ENCODE measurements at regions not wholly inside any gene's neighbourhood (a gene's known extent, or its start where the extent isn't known, plus 50 kb on each side); places are given as distances from the start of the nearest gene placed in this dataset.

DNA sequence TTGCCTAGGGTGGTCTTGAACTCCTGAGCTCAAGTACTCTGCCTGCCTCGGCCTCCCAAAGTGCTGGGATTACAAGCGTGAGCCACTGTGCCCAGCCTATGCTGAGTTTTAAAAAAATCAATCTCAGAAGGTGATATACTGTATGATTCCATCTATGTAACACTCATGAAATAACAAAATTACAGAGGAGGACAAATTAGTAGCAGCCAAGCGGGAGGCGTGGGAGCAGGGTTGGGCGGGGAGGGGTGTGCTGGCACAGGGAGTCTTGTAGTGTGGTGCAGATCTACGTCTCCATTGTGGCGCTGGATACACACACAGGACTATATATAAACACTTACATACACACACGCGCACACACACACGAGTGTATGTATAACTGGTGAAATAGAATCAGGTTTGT is 80.6 kb upstream of the LINGO1 start:
- no peak for DNase-seq (ENCODE audit: low read depth, low spot score)
- H3K4me3 ChIP-seq (ENCODE audit: low read length): no peak overlapping the region

DNA sequence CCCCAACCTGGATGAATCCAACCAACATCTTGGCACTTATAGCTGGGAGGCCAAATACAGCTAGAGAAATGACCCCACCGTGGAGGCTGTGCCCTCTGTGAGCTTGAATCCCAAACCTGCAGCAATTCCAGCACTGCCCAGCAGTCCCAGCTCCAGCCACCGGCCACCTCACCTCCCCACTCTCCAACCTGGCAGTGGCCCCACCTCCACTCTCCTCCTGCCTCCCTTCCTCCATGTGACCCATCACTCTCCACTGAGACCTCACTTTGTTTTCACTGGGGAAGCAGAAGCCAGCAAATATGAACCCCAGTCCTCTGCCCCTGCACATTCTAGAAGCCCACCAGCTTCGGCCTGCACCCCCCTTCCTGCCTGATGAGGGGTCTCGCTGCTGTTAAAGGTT is 79.7 kb upstream of the LINGO1 start:
- no peak overlapping the region for H3K4me3 ChIP-seq (ENCODE audit: low read length)
- DNase-seq (ENCODE audit: low read depth, low spot score): no peak

DNA sequence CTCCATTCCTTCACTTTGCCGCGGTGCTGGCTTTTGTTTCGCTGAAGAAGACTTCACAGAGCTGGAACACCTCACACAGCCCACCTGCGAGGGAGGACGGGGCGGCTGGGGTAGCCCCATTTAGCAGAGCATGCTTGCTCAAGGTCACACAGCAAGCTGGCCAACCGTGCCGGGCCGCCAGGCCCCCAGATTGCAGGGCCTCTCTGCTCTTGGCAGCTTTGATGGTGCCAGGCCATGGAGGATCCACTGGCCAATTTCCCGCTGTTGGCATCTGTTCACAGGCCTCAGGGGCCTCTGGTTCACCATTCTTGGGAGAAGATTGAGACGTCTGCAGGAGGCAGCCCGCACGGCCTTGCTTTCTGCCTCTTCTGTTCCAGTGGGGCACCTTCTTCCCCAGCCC is 77.9 kb upstream of the LINGO1 start:
- no peak for DNase-seq (ENCODE audit: low read depth, low spot score)
- no peak overlapping the region for H3K4me3 ChIP-seq (ENCODE audit: low read length)

DNA sequence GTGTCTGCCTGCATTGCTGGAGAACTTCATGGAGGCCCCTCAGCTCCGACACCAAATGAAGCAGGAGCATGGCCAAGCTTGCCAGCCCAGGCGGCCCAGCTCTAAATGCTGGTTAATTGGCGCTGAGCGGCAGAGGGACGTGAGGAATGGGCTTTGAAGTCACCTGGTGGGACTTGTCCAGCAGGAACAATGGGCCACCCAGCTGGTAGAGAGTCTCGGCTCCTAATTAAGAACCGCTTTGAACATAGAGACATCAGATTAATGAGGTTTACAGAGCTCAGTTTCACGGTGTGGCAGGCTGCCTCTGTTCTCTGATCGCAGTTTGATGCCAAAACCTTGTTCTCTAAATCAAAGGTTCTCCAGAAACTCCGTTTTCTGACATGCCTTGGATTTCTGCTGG is 77.5 kb upstream of the LINGO1 start:
- DNase-seq (ENCODE audit: low read depth, low spot score): no peak
- no peak overlapping the region for H3K4me3 ChIP-seq (ENCODE audit: low read length)

DNA sequence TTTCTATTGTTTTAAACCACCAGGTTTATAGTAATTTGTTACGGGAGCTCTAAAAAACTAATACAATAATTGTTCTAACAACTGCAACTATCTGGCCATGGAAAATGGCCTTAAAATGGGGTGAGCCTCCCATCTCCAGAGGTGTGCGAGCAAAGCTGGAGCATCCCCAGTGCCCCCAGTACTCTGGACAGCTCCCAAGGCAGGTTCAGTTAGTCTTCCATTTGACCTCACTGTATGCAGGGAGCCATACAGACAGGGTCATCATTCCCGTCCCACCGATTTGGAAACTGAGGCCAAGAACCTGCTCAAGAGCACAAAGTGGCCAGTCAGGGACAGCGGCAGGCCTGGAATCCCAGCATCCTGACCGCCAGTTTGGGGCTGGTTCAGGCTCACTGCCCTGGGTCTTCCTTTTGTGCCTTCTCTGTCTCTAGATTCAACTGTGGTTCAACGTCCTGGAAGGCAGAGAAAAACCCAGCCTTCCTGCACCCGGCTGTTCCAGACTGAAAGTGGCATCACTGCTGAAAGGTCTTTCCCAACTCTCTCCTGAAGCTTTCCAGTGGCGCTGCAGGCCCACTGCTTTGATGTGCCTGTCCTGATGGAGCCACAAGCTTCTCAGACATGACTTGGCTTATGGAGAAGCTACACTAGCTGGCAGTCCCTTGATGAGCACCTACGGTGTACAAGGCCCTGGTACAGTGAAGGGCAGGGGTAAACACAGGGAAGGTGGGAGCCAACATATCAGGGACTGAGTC is 76.6 kb upstream of the LINGO1 start:
- no peak for DNase-seq (ENCODE audit: low read depth, low spot score)
- H3K4me3 ChIP-seq (ENCODE audit: low read length): no peak overlapping the region

DNA sequence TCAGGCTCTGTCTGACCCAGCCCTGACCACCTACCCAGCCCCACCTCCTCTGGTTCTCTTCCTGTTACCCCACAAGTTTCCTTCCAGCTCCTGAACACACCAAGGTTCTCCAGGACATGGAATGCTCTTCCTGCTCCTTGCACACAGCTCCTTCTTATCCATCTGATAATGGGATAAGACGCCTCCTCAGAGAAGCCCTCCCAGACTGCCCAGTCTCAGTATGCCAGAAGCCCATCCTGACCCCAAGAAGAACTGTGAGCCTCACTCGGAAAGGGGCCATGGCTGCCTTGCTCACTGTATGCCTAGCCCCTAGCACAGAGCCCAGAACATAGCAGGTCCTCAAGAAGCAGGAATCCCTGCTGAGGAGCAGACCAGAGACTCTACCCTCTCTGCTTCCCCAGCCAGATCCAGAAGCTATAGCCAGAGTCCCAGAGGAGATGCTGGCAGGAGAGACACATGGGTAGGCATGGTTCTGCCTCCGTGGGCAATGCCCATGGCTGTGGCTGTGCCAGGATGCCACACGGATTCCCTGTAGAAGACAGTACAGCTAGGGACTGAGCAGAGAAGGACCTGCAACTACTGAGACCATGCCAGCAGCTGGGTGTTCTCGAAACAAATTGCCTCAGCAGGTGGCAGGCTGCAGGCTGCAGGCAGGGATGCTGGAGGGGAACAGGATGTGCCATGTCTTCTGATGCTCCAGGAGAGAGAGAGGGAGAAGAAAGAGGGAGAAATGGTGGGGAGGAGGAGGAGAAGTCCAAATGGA is 74.0 kb upstream of the LINGO1 start:
- no peak overlapping the region for H3K4me3 ChIP-seq (ENCODE audit: low read length)
- no peak for DNase-seq (ENCODE audit: low read depth, low spot score)

DNA sequence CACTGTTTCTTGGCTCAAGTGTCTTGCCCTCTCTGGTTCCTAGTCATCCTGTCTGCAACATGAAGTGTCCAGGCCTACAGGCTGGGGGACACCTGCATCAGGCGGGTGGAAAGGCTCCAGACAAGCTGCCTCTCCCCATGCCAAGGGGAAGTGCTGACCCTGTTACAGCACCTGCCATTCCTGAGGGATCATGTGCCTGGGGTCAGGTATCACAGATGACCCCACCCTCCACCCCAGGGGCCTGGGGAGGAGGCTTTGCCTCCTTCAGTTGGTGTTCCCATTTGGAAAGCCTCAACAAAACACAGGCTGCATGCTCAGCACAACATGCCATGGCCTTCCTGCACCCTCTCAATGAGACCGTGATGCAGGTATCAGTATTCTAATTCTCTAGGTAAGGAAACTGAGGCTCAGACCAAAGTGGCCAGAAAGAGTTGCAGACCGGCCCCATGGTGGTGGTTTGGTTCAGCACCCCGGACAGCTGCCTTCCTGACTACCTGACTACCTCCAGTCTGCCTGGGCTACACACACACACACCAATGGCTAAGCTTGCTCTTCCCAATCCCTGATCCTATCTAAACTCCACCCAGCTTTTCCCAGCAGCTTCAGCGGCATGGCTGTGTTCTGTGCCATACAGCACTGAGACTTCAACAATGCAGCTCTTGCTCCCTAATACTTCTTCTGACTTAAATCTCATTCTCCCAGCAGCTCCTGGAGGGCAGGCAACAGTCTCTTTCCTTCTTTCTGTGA is 69.7 kb upstream of the LINGO1 start:
- no peak overlapping the region for H3K4me3 ChIP-seq (ENCODE audit: low read length)
- peak; percentile 4 for DNase-seq (ENCODE audit: low read depth, low spot score)

DNA sequence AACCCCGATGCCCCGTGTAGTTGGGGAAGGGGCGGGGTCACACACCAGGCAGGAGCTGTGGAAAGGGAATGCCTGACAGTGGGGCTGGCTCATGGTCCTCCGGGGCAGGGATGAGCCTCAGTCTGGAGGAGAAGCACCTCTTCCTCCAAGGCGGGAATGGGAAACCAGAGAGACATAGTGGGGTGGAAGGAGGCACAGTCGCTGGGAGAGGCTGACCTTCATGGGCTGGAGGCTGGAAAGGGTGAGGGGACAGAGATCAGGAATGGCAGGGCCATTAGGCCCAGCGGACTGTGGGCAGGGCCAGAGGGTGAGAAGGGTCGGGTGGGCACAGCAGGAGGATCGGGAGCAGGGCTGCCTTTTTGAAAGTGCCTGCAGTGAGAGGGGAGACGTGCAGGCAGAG is 65.8 kb upstream of the LINGO1 start:
- DNase-seq (ENCODE audit: low read depth, low spot score): no peak
- no peak overlapping the region for H3K4me3 ChIP-seq (ENCODE audit: low read length)

DNA sequence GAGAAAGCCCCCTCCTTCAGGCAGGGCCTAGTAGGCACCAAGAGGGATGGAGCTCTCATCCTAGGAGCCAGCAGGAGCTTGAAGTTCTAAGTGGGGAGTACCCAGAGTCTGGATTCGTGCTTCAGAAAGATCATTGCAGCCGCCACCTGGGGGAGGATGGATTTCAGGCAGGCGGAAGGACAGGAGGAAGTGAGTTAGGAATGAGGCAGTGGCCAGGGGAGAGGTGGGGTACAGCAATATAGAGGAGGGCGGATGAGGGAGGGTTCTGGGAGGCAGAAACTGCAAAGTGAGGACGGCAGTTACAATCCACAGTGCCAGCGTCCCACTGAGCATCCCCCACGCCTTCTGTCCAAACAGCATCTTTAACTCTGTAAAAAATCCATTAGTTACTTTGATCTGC is 65.2 kb upstream of the LINGO1 start:
- no peak for DNase-seq (ENCODE audit: low read depth, low spot score)

DNA sequence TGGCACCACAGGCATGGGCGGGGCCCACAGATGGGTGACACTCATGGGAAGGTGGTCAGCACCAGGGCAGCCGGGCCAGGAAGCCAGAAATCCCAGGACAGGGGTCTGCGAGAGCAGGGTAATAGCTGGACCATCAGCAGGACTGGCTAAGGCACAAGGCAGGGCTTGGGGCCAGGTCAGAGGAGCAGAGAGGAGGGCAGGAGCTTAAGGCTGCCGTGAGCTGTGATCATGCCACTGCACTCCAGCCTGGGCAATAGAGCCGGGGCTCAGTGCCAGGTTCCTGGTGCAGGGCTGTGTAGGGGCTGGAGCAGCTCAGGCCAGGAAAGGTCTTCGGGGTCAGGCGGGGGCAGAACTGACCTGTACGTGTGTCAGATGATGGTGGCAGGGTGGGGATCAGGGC is 64.2 kb upstream of the LINGO1 start:
- DNase-seq (ENCODE audit: low read depth, low spot score): no peak
- H3K4me3 ChIP-seq (ENCODE audit: low read length): no peak overlapping the region

More for the DNA sequence above, 65.2 kb upstream of the LINGO1 start:
- H3K4me3 ChIP-seq (ENCODE audit: low read length): no peak overlapping the region

DNA sequence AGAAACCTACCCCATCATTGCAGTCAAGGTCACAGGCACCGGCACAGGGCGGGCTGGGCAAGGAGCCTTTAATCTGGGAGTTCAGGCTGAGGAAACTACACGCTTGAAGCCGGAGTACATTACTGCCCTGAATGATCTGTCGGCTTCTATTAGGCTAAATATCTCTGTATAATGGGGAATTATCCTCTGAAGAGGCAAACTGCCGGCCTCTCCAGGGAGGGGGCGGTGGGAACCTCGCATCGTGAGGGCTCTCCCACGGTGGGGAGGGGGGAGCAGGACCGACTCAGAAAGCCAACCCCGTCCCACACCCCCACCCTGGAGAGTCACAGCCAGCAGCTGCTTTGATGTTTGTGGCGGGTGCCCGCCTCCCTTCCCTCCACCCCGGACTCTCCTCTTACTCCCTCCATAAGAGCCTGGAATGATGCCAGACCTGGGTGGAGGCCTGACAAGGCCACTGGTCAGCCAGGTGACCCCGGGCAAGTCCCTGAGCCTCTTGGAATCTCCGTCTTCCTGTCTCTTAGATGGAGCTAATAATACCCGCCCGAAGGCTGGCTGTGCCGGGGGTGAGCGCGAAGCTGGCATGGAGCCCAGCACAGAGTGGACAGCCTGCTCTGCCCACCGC is 63.4 kb upstream of the LINGO1 start:
- no peak for DNase-seq (ENCODE audit: low read depth, low spot score)
- H3K4me3 ChIP-seq (ENCODE audit: low read length): no peak overlapping the region

DNA sequence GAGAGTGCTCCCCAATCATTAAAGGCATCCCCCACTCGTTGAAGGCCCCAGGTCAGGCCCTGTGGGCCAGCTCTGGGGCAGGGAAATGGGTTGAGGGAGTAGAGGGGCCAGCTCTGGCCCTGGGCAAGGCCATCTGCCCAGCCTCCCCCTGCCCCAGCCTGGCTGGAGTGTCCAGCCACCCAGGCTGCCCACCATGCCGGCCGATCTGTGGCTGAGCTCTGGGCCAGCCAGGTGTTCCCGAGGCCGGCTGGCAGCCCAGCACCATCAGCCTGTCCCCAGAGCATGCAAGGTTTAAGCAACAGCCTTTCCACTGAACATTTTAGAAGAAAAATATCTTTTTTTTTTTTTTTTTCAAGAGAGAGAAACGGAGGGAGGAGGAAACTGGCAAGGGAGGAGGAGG is 62.8 kb upstream of the LINGO1 start:
- DNase-seq (ENCODE audit: low read depth, low spot score): no peak
- no peak overlapping the region for H3K4me3 ChIP-seq (ENCODE audit: low read length)

DNA sequence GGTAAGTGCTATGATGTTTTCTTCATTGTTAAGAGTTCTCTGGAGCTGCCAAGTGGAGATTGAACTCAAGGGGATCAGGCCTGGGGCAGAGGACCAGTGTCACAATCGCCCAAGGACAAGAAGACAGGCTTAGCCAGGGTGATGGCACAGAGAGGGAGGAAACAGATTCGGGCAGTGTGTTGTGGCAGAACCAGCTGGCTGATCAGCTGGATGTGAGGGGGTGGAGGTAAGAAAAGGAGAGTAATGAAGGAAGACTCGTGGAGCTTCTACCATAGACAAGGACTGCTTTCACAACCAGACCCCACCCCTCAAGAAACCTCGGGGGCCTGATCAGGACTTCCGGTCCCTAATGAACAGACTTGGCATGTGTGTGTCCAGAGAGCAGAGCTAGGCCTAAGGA is 60.9 kb upstream of the LINGO1 start:
- no peak for DNase-seq (ENCODE audit: low read depth, low spot score)
- H3K4me3 ChIP-seq (ENCODE audit: low read length): no peak overlapping the region

DNA sequence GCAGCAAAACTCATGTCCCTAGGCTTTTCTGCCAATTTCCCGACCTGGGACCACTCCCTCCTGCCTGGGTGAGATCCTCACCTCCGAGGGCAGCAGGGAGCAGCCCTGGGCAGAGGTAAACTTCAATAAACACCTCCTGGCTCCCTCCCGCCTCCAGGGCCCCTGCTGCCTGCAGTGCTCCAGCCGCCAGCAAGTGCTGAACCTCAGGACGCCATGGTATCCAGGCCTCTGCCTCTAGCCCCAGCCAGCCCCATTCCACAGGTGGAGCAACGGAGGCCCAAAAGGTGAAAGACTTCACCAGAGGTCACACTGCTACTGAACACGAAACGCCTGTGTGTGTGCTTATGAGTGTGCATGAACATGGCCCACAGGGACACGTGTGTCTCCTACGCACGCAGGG is 59.9 kb upstream of the LINGO1 start:
- no peak overlapping the region for H3K4me3 ChIP-seq (ENCODE audit: low read length)
- DNase-seq (ENCODE audit: low read depth, low spot score): no peak

DNA sequence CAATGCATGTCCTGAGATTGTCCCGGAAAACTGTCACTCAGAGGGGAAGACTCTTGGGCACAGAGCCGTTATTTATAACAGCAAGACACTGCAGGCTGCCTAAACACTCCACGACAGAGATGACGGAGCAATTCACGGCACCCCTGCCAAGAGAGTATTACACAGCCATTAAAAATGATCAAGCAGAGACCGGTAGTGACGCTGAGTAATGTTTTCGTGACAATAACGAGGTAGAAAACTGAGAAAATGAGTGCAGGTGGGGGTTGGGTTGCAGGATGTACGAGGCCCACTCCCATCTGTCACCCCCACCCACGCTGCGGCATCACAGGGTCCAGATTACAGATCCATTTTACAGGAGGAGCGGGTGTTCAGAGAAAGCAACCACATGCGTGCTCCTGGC is 58.9 kb upstream of the LINGO1 start:
- H3K4me3 ChIP-seq (ENCODE audit: low read length): no peak overlapping the region
- DNase-seq (ENCODE audit: low read depth, low spot score): no peak

DNA sequence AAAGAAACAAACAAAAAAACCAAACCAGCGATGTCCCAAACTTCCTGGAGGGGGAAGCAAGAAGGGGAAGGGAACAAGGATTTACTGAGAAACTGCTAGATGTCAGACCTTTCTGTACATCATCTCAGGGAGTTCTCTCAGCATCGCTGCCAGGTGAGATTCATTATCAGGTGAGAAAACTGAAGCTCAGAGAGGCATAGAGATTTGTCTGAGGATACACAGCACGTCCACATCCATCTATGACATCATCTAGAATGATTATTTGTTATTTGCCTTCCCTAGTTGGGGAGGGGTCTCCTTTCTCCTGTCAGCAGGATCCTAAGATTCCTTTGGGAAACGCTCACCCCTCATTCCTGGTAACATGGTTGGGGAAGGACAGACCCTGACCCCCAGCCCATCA is 57.1 kb upstream of the LINGO1 start:
- H3K4me3 ChIP-seq (ENCODE audit: low read length): no peak overlapping the region
- DNase-seq (ENCODE audit: low read depth, low spot score): no peak

DNA sequence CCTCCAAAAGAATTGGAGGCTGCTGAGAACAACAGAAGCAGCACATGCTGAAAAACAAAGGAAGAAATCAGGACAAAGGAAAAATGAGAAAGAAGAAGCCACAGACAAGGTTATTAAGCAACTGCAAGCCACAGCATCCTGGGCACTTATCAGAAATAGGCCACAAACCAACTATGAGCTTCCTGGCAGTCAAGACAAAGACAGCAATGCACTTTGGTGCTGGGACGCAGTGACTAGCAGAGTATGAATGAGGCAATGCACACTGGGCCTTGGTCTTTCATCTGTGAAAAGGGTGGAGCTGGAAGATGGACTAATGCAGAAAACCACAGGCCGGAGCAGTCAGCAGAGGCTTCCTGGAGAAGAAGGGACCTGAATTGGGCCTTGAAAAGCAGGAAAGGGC is 56.0 kb upstream of the LINGO1 start:
- no peak for DNase-seq (ENCODE audit: low read depth, low spot score)
- H3K4me3 ChIP-seq (ENCODE audit: low read length): no peak overlapping the region

DNA sequence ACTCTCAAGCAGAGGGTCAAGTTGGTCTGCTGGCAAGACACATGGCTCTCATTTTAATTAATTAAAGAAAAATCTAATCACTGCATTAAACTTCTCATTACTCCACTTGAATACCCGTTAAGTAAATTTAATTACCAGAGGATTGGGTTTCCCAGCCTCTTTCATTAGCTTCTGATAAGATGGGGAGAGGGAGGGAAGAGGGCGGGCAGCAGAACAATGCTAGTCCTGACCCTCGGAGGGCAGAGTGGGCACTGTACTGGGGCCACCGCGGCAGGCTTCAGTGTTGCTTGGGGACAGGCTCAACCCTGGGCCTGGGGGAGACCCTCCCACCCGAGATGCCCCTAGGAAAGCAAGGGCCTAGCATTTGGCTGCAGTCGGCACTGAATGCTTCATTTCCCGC is 55.6 kb upstream of the LINGO1 start:
- H3K4me3 ChIP-seq (ENCODE audit: low read length): no peak overlapping the region
- no peak for DNase-seq (ENCODE audit: low read depth, low spot score)

DNA sequence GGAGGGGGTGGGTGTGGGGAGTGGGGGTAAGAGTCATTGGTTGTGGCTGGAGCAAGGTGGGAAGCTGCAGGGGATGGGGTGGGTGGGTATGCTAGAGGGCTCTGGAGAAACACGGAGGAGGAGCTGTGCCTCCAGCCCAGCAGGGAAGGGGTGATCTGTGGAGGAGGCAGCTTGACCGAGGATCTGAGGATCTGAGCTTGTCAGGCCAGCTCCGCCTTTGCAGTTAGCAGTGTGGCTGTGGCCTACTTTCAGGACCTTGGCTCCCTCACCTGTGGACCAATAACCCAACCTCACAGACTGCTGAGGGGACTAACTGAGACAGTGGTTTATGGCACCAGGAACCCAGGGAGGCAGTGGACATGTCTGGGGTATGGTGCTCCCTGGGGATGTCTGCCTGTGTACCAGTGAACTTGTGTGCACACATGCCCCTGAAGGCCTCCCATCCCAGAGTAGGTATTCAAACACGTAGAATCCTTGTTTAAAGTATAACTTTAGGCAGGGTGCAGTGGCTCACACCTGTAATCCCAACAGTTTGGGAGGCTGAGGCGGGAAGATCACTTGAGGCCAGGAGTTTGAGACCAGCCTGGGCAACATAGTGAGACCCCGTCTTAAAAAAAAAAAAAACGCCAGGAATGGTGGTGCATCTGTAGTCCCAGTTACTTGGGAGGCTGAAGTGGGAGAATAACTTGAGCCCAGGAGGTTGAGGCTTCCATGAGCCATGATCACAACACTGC is 52.5 kb upstream of the LINGO1 start:
- DNase-seq (ENCODE audit: low read depth, low spot score): no peak
- H3K4me3 ChIP-seq (ENCODE audit: low read length): no peak overlapping the region
